HepG2 (cell line): ENCODE measurements at regions not wholly inside any gene's neighbourhood (a gene's known extent, or its start where the extent isn't known, plus 50 kb on each side); places are given as distances from the start of the nearest gene placed in this dataset.

Experiments
- EEA1 ChIP-seq: sonication (generic); formaldehyde crosslinking; IDR thresholded peaks from 2 replicates; pipeline ENCODE4 v1.5.1; 2020; ENCODE audit warnings: mild to moderate bottlenecking, missing genetic modification reagents, borderline replicate concordance
- MLLT10 ChIP-seq: sonication (generic); formaldehyde crosslinking; IDR thresholded peaks from 2 replicates; pipeline ENCODE4 v1.4.0; 2020; ENCODE audit warnings: missing genetic modification reagents
- MTA1 ChIP-seq: sonication (generic); formaldehyde crosslinking; IDR thresholded peaks from 2 replicates; pipeline ENCODE4 v1.4.0; 2020; ENCODE audit warnings: missing genetic modification reagents, mild to moderate bottlenecking, borderline replicate concordance
- NBN ChIP-seq: fragments of 450-650 bp; conservative IDR thresholded peaks from 2 replicates; pipeline ENCODE4 v1.6.1; 2017
- NPAS2 ChIP-seq: sonication (generic); formaldehyde crosslinking; IDR thresholded peaks from 2 replicates; pipeline ENCODE4 v1.8.0; 2022; ENCODE audit warnings: mild to moderate bottlenecking, missing genetic modification reagents, borderline replicate concordance
- SNRNP70 ChIP-seq: fragments of 200-400 bp; formaldehyde crosslinking; IDR thresholded peaks from 2 replicates; pipeline ENCODE4 v1.6.1; 2017; ENCODE audit warnings: mild to moderate bottlenecking, low read depth, low read length, moderate library complexity
- TARDBP ChIP-seq: sonication (generic); formaldehyde crosslinking; IDR thresholded peaks from 2 replicates; pipeline ENCODE4 v1.8.0; 2022; ENCODE audit warnings: mild to moderate bottlenecking, missing genetic modification reagents
- TBL1XR1 ChIP-seq: fragments of 150-350 bp; IDR thresholded peaks from 2 replicates; pipeline ENCODE4 v1.6.1; 2014; ENCODE audit warnings: borderline replicate concordance, low read length; ENCODE audit not compliant: partially characterized antibody
- TFDP1 ChIP-seq: IDR thresholded peaks from 2 replicates; pipeline ENCODE4 v1.6.1; 2016; ENCODE audit warnings: missing compliant biosample characterization, missing genetic modification reagents, borderline replicate concordance
- ZBED4 ChIP-seq: sonication (generic); formaldehyde crosslinking; IDR thresholded peaks from 2 replicates; pipeline ENCODE4 v1.4.0; 2020; ENCODE audit warnings: missing genetic modification reagents, borderline replicate concordance
- ZMYM4 ChIP-seq: sonication (generic); formaldehyde crosslinking; IDR thresholded peaks from 2 replicates; pipeline ENCODE4 v1.8.1; 2023; ENCODE audit warnings: mild to moderate bottlenecking, missing genetic modification reagents
- ZNF17 ChIP-seq: sonication (generic); formaldehyde crosslinking; IDR thresholded peaks from 2 replicates; pipeline ENCODE4 v1.5.0; 2020; ENCODE audit warnings: mild to moderate bottlenecking, missing genetic modification reagents
- ZNF20 ChIP-seq: sonication (generic); formaldehyde crosslinking; IDR thresholded peaks from 2 replicates; pipeline ENCODE4 v1.4.0; 2020; ENCODE audit warnings: mild to moderate bottlenecking, moderate library complexity, missing genetic modification reagents
- ZNF253 ChIP-seq: sonication (generic); formaldehyde crosslinking; IDR thresholded peaks from 2 replicates; pipeline ENCODE4 v1.8.0; 2022; ENCODE audit warnings: mild to moderate bottlenecking, missing genetic modification reagents, borderline replicate concordance
- ZNF30 ChIP-seq: sonication (generic); formaldehyde crosslinking; IDR thresholded peaks from 2 replicates; pipeline ENCODE4 v1.5.0; 2020; ENCODE audit warnings: mild to moderate bottlenecking, missing genetic modification reagents
- ZNF326 ChIP-seq: sonication (generic); formaldehyde crosslinking; IDR thresholded peaks from 2 replicates; pipeline ENCODE4 v1.4.0; 2020; ENCODE audit warnings: missing genetic modification reagents, borderline replicate concordance
- ZNF496 ChIP-seq: sonication (generic); formaldehyde crosslinking; IDR thresholded peaks from 2 replicates; pipeline ENCODE4 v1.8.1; 2023; ENCODE audit warnings: mild to moderate bottlenecking, moderate library complexity, missing genetic modification reagents; ENCODE audit not compliant: insufficient replicate concordance
- ZNF557 ChIP-seq: sonication (generic); formaldehyde crosslinking; IDR thresholded peaks from 2 replicates; pipeline ENCODE4 v1.4.0; 2020; ENCODE audit warnings: missing genetic modification reagents
- ZNF781 ChIP-seq: sonication (generic); formaldehyde crosslinking; IDR thresholded peaks from 2 replicates; pipeline ENCODE4 v1.5.1; 2020; ENCODE audit warnings: borderline replicate concordance, mild to moderate bottlenecking, missing genetic modification reagents; ENCODE audit errors: not compliant biosample characterization
- ZNF788 ChIP-seq: sonication (generic); formaldehyde crosslinking; IDR thresholded peaks from 2 replicates; pipeline ENCODE4 v1.5.0; 2020; ENCODE audit warnings: mild to moderate bottlenecking, missing genetic modification reagents, borderline replicate concordance
- ZSCAN25 ChIP-seq: sonication (generic); formaldehyde crosslinking; IDR thresholded peaks from 2 replicates; pipeline ENCODE4 v1.8.0; 2022; ENCODE audit warnings: mild to moderate bottlenecking, missing genetic modification reagents
- TF ChIP-seq, protein P1 (sequence below): sonication (generic); formaldehyde crosslinking; IDR thresholded peaks from 2 replicates; pipeline ENCODE4 v1.5.0; 2020; ENCODE audit warnings: mild to moderate bottlenecking, missing genetic modification reagents

DNA sequence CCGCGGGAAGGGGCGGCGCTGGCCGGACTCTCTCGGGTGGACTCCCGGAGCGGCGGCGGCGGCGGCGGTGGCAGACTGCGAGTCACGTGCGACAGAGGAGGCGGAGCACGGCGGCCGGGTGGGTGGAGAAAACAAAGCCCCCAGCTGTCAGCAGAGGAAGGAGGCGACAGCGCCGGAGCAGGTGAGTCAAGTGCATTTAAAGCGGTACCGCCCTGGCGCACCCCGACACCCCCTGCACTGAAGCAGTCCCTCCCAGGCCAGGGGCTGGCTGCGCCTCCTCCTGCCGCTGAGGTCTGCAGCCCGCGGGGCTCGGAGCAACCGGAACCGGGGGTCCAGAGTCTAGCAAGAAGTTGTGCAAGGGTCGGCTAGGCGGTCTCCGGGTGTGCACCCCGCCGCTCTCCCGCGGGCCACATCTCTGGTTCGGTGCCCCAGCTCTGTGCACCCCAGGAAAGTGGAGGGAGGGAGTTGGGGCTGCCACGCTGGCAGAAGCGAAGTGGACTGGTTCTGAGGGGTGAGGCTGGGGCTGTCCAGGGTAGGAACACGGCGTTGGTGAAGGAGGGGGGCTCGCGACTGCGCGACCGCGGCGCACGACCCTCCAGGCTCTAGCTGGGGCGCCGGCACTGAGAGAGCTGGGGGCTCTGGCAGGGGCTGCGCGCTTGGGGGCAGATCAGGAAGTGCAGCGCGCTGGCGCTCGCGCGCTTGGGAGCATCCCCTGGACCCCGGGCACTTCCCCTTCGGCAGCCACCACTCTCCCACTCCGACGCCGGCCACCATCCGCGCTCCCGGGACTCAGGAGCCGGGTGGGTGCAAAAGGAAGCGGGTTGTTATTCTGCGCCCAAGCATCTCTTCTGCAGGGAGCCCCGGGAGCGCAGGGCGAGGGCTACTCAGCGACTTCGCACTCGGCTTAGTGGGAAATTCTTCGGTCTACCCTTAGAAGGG lies 64.0 kb upstream of the MAPRE2 start (continued):
- TF ChIP-seq ZBED4 (CRISPR knock-in tag) (no peak), MTA1 (peak; percentile 93; the same call in 1 of the 2 replicates), TBL1XR1 (no peak), ZNF781 (CRISPR knock-in tag) (no peak), ZNF326 (CRISPR knock-in tag) (no peak), ZNF20 (CRISPR knock-in tag) (no peak), EEA1 (CRISPR knock-in tag) (no peak; the same call in 1 of the 2 replicates), NBN (no peak), ZNF17 (no peak), ZNF557 (CRISPR knock-in tag) (no peak), ZMYM4 (peak; percentile 85; the same call in 1 of the 2 replicates), ZNF788 (CRISPR knock-in tag) (no peak), TARDBP (peak; percentile 31; the same call in 1 of the 2 replicates), SNRNP70 (no peak), ZNF30 (no peak), ZNF253 (no peak), MLLT10 (no peak), ZSCAN25 (CRISPR knock-in tag) (peak; percentile 58; the same call in 1 of the 2 replicates), TFDP1 (CRISPR knock-in tag) (peak; percentile 13; the same call in 1 of the 2 replicates), ZNF496 (CRISPR knock-in tag) (no peak), NPAS2 (no peak)
- TF ChIP-seq, protein P1, sequence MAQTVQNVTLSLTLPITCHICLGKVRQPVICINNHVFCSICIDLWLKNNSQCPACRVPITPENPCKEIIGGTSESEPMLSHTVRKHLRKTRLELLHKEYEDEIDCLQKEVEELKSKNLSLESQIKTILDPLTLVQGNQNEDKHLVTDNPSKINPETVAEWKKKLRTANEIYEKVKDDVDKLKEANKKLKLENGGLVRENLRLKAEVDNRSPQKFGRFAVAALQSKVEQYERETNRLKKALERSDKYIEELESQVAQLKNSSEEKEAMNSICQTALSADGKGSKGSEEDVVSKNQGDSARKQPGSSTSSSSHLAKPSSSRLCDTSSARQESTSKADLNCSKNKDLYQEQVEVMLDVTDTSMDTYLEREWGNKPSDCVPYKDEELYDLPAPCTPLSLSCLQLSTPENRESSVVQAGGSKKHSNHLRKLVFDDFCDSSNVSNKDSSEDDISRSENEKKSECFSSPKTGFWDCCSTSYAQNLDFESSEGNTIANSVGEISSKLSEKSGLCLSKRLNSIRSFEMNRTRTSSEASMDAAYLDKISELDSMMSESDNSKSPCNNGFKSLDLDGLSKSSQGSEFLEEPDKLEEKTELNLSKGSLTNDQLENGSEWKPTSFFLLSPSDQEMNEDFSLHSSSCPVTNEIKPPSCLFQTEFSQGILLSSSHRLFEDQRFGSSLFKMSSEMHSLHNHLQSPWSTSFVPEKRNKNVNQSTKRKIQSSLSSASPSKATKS (CRISPR knock-in tag): no peak
